ENCODE measurements at regions not wholly inside any gene's neighbourhood (a gene's known extent, or its start where the extent isn't known, plus 50 kb on each side); places are given as distances from the start of the nearest gene placed in this dataset.

GRCh38 chr14:89540009-89540829 is 123.2 kb upstream of the FOXN3 start:
- no peak overlapping the region for H3K4me3 ChIP-seq (replicated peaks in 1 of 2; ENCODE audit: low read depth in 2 of 2, low read length in 2 of 2)
- peak; percentile 11 to 55 for DNase-seq (ENCODE audit: low read depth in 2 of 2)
- TF ChIP-seq CTCF (IDR thresholded peaks at IDR 0.05; ENCODE audit: low read depth, low read length) = no peak

GRCh38 chr14:89537911-89538310 is 120.9 kb upstream of the FOXN3 start:
- H3K4me3 ChIP-seq (replicated peaks in 1 of 2; ENCODE audit: low read depth in 2 of 2, low read length in 2 of 2) = no peak overlapping the region
- no peak for DNase-seq (ENCODE audit: low read depth in 2 of 2)
- TF ChIP-seq CTCF (IDR thresholded peaks at IDR 0.05; ENCODE audit: low read depth, low read length) = no peak

- peak; percentile 55 to 64 for DNase-seq (ENCODE audit: low read depth in 2 of 2)
- H3K4me3 ChIP-seq (replicated peaks in 1 of 2; ENCODE audit: low read depth in 2 of 2, low read length in 2 of 2) = no peak overlapping the region
- TF ChIP-seq CTCF (IDR thresholded peaks at IDR 0.05; ENCODE audit: low read depth, low read length) = no peak
Observed at GRCh38 chr14:89534902-89535685, 118.1 kb upstream of the FOXN3 start.

GRCh38 chr14:89533766-89534165 is 116.7 kb upstream of the FOXN3 start:
- DNase-seq (ENCODE audit: low read depth in 2 of 2) = no peak
- H3K4me3 ChIP-seq (replicated peaks in 1 of 2; ENCODE audit: low read depth in 2 of 2, low read length in 2 of 2) = no peak overlapping the region
- no peak for TF ChIP-seq CTCF (IDR thresholded peaks at IDR 0.05; ENCODE audit: low read depth, low read length)

- no peak for TF ChIP-seq CTCF (IDR thresholded peaks at IDR 0.05; ENCODE audit: low read depth, low read length)
- no peak overlapping the region for H3K4me3 ChIP-seq (replicated peaks in 1 of 2; ENCODE audit: low read depth in 2 of 2, low read length in 2 of 2)
- DNase-seq (ENCODE audit: low read depth in 2 of 2) = no peak
Observed at GRCh38 chr14:89533136-89533535, 116.1 kb upstream of the FOXN3 start.

GRCh38 chr14:89531661-89532335 is 114.8 kb upstream of the FOXN3 start:
- DNase-seq (ENCODE audit: low read depth in 2 of 2) = no peak
- H3K4me3 ChIP-seq (replicated peaks in 1 of 2; ENCODE audit: low read depth in 2 of 2, low read length in 2 of 2) = no peak overlapping the region
- TF ChIP-seq CTCF (IDR thresholded peaks at IDR 0.05; ENCODE audit: low read depth, low read length) = no peak

All from cardiac fibroblast (primary cell).